ENCODE measurements at regions not wholly inside any gene's neighbourhood (a gene's known extent, or its start where the extent isn't known, plus 50 kb on each side); places are given as distances from the start of the nearest gene placed in this dataset.
A peak's percentile ranks its signal among the peaks of the same experiment; 100 is the strongest.

- ATAC-seq: no peak
- no peak for DNase-seq
- intact Hi-C loops (cut with DNase I): no loop called here
Observed at GRCh38 chr2:151096235-151096634, 165.4 kb downstream of the RBM43 start.

GRCh38 chr2:151095463-151095862 lies 166.2 kb downstream of the RBM43 start:
- ATAC-seq (no peak), DNase-seq (no peak)
- intact Hi-C loops (cut with DNase I): no loop called here

GRCh38 chr2:151091583-151091982 lies 170.1 kb downstream of the RBM43 start:
- ATAC-seq: no peak
- DNase-seq: no peak
- intact Hi-C loops (cut with DNase I): no loop called here

GRCh38 chr2:151087377-151087776 lies 174.3 kb downstream of the RBM43 start:
- intact Hi-C loops (cut with DNase I): no loop called here
- ATAC-seq (no peak), DNase-seq (no peak)

- ATAC-seq (no peak), DNase-seq (no peak)
- intact Hi-C loops (cut with DNase I): no loop called here
Observed at GRCh38 chr2:151085181-151085611, 176.5 kb downstream of the RBM43 start.

- intact Hi-C loops (cut with DNase I): no loop called here
- no peak for DNase-seq
Observed at GRCh38 chr2:151083856-151084795, 177.5 kb downstream of the RBM43 start.

GRCh38 chr2:151078889-151079288 lies 182.8 kb downstream of the RBM43 start:
- intact Hi-C loops (cut with DNase I): no loop called here
- ATAC-seq (no peak), DNase-seq (no peak)

More at GRCh38 chr2:151083856-151084795, 177.5 kb downstream of the RBM43 start:
- ATAC-seq: no peak

GRCh38 chr2:151071906-151072305 lies 189.8 kb downstream of the RBM43 start:
- intact Hi-C loops (cut with DNase I): no loop called here
- ATAC-seq: no peak

GRCh38 chr2:151071382-151071781 lies 190.3 kb downstream of the RBM43 start:
- ATAC-seq (no peak), DNase-seq (no peak)
- intact Hi-C loops (cut with DNase I): no loop called here

More at GRCh38 chr2:151071906-151072305, 189.8 kb downstream of the RBM43 start:
- no peak for DNase-seq

- intact Hi-C loops (cut with DNase I): no loop called here
- DNase-seq: no peak
- ATAC-seq: no peak
Observed at GRCh38 chr2:151070253-151070652, 191.4 kb downstream of the RBM43 start.

- intact Hi-C loops (cut with DNase I): no loop called here
- ATAC-seq (no peak), DNase-seq (no peak)
Observed at GRCh38 chr2:151067658-151068369, 193.8 kb downstream of the RBM43 start.

GRCh38 chr2:151063271-151063670 lies 198.4 kb downstream of the RBM43 start:
- intact Hi-C loops (cut with DNase I): no loop called here
- DNase-seq (no peak), ATAC-seq (no peak)

- DNase-seq (no peak), ATAC-seq (no peak)
- intact Hi-C loops (cut with DNase I): no loop called here
Observed at GRCh38 chr2:151060287-151060686, 201.4 kb downstream of the RBM43 start.

GRCh38 chr2:151056870-151057269 lies 204.8 kb downstream of the RBM43 start:
- intact Hi-C loops (cut with DNase I): loop anchor here in 1 of 2 donors (10.0 kb wide), 1 partner anchor 1462 kb away; no protein-coding TSS in a partner anchor
- ATAC-seq (no peak), DNase-seq (no peak)

- ATAC-seq (no peak), DNase-seq (no peak)
- intact Hi-C loops (cut with DNase I): loop anchor here in 1 of 2 donors (10.0 kb wide), 1 partner anchor 1459 kb away; no protein-coding TSS in a partner anchor
Observed at GRCh38 chr2:151053661-151053990, 208.0 kb downstream of the RBM43 start.

GRCh38 chr2:151052850-151053660 lies 208.6 kb downstream of the RBM43 start:
- intact Hi-C loops (cut with DNase I): loop anchor here in 1 of 2 donors (10.0 kb wide), 1 partner anchor 1458 kb away; no protein-coding TSS in a partner anchor
- DNase-seq (no peak), ATAC-seq (no peak)

GRCh38 chr2:151051574-151052220 lies 210.0 kb downstream of the RBM43 start:
- ATAC-seq (peak in 1 of 2 donors; percentile 41), DNase-seq (no peak)
- intact Hi-C loops (cut with DNase I): loop anchor here in 1 of 2 donors (10.0 kb wide), 1 partner anchor 1457 kb away; no protein-coding TSS in a partner anchor

- ATAC-seq (no peak), DNase-seq (no peak)
- intact Hi-C loops (cut with DNase I): loop anchor here in 1 of 2 donors (10.0 kb wide), 1 partner anchor 1455 kb away; no protein-coding TSS in a partner anchor
Observed at GRCh38 chr2:151049746-151050145, 211.9 kb downstream of the RBM43 start.
